ENCODE measurements at regions not wholly inside any gene's neighbourhood (a gene's known extent, or its start where the extent isn't known, plus 50 kb on each side); places are given as distances from the start of the nearest gene placed in this dataset.
"Not testable (repeated sequence)": the region's sequence is repeated elsewhere in the genome, so short reads cannot be mapped to it uniquely, and the experiment has no call there.

- H3K4me1 Mint-ChIP-seq (ENCODE audit: low read depth) = peaks cover 6% of the 10 kb centered on the region
- no peak overlapping the region for H3K4me3 Mint-ChIP-seq
- DNase-seq (no peak), ATAC-seq (no peak)
- H3K27me3 Mint-ChIP-seq (ENCODE audit: low read depth) = peaks cover 6% of the 10 kb centered on the region
- H3K9me3 Mint-ChIP-seq = peaks cover 7% of the 10 kb centered on the region
- no peaks in the 10 kb centered on the region for H3K36me3 Mint-ChIP-seq (ENCODE audit: insufficient read depth)
Measured at GRCh38 chr3:194879126-194879877, 193.6 kb downstream of the FAM43A start.

DNA sequence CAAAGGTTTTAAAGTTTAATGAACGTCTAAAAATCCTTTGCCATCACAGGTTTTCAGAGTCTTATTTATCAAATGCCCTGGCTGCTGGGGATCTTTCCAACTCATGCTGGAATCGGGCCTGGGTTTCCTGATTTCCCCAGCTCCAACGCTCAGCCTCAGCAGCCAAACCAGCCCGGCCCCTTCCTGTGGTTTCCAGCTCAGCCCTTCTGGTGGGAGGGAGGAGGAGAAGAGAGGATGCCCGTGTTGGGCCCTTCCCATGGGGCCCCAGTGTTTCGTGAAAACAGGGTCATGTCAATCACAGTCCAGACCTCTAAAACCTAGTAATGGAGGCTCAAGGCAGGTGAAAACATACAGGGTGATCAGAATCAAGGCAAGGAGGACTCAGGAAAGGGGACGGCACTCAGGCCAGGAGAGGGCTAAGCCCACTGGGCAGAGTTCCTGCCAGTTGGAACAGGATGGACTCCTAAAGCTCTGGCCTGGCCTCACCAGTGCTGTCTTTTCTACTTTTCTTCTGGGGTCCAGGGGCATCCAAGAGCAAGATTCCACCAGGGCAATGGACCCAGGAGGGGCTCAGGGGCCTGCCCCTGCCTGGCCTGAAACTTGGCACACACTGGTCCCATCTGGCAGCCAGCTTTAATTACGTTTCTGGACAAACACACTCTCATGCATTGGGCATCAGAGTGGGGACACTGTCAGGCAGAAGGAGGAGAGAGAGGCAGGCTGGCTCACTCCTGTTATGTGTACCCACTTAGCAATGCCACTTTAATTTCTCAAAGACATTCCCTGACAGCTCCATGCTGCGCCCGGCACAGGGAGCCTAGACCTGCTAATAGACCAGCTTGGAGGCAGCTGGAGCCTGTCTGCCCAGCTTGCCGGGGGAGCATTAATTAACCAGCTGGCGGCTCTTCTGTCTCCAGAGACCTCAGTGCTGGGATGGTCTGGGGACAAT lies 194.6 kb downstream of the FAM43A start:
- ATAC-seq = no peak
- Mint-ChIP-seq H3K36me3 (ENCODE audit: insufficient read depth) (no peaks in the 10 kb centered on the region), H3K9me3 (peaks cover 8% of the 10 kb centered on the region), H3K4me1 (ENCODE audit: low read depth) (peaks cover 6% of the 10 kb centered on the region), H3K4me3 (no peak overlapping the region), H3K27me3 (ENCODE audit: low read depth) (peaks cover 6% of the 10 kb centered on the region)
- DNase-seq = no peak

- ATAC-seq (no peak), DNase-seq (no peak)
- Mint-ChIP-seq H3K4me3 (no peak overlapping the region), H3K4me1 (ENCODE audit: low read depth) (peaks cover 6% of the 10 kb centered on the region), H3K36me3 (ENCODE audit: insufficient read depth) (no peaks in the 10 kb centered on the region), H3K9me3 (peaks cover 8% of the 10 kb centered on the region), H3K27me3 (ENCODE audit: low read depth) (peaks cover 6% of the 10 kb centered on the region)
Measured at GRCh38 chr3:194880940-194881925, 195.6 kb downstream of the FAM43A start.

- Mint-ChIP-seq H3K27me3 (ENCODE audit: low read depth) (no peaks in the 10 kb centered on the region), H3K4me3 (no peak overlapping the region), H3K9me3 (peaks cover 12% of the 10 kb centered on the region), H3K4me1 (ENCODE audit: low read depth) (no peaks in the 10 kb centered on the region), H3K36me3 (ENCODE audit: insufficient read depth) (no peaks in the 10 kb centered on the region)
- no peak for DNase-seq
- ATAC-seq = no peak
Measured at GRCh38 chr3:194884649-194885315, 199.1 kb downstream of the FAM43A start.

- Mint-ChIP-seq H3K4me1 (ENCODE audit: low read depth) (no peaks in the 10 kb centered on the region), H3K36me3 (ENCODE audit: insufficient read depth) (no peaks in the 10 kb centered on the region), H3K27me3 (ENCODE audit: low read depth) (no peaks in the 10 kb centered on the region), H3K4me3 (no peak overlapping the region), H3K9me3 (peaks cover 12% of the 10 kb centered on the region)
- ATAC-seq (no peak), DNase-seq (no peak)
Measured at GRCh38 chr3:194885766-194886165, 200.1 kb downstream of the FAM43A start.

DNA sequence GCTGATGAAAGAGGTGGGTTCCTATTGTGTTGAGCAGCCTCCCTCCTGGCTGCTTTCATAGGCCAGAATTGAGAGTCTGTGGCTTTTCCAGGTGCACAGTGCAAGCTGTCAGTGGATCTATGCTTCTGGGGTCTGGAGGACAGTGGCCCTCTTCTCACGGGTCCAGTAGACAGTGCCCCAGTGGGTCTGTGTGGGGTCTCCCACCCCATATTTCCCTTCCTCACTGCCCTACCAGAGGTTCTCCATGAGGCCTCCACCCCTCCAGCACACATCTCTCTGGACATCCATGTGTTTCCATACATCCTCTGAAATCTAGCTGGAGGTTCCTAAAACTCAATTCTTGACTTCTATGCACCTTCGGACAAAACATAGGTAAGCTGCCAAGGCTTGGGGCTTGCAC lies 201.2 kb downstream of the FAM43A start:
- Mint-ChIP-seq H3K4me3 (no peak overlapping the region), H3K9me3 (peaks cover 12% of the 10 kb centered on the region), H3K27me3 (ENCODE audit: low read depth) (no peaks in the 10 kb centered on the region), H3K36me3 (ENCODE audit: insufficient read depth) (no peaks in the 10 kb centered on the region), H3K4me1 (ENCODE audit: low read depth) (no peaks in the 10 kb centered on the region)
- DNase-seq (no peak), ATAC-seq (no peak)

DNA sequence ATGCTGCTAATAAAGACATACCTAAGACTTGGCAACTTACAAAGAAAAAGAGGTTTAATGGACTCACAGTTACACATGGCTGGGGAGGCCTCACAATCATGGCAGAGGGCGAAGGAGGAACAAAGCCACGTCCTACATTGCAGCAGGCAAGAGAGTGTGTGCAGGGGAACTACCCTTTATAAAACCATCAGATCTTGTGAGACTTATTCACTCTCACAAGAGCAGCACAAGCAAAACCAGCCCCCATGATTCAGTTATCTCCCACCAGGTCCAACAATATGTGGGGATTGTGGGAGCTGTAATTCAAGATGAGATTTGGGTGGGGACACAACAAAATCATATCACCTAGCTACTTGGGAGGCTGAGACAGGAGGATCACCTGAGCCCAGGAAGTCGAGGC lies 202.4 kb downstream of the FAM43A start:
- ATAC-seq; H3K27me3 Mint-ChIP-seq (ENCODE audit: low read depth); H3K36me3 Mint-ChIP-seq (ENCODE audit: insufficient read depth); H3K4me3 Mint-ChIP-seq; H3K4me1 Mint-ChIP-seq (ENCODE audit: low read depth); DNase-seq: not testable (repeated sequence)
- H3K9me3 Mint-ChIP-seq = peaks cover 17% of the 10 kb centered on the region

DNA sequence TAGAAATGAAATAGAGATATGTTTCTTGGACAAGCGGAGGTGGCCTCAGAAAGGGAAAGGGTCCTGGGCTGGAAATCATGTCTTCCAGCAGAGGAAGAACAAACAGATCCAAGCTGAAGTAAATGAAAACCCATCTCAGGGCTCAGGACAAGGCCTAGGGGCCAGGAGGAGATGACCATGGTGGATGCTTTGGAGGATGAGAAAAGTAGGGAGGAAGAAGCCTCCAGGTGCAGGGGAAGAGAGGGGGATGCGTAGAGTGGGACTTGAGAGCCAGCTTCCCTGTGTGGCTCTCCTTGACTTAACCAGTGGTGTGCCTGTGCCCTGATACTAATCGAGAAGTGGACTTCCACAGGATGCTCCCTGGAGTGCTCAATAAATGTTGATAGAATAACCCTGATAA lies 203.2 kb downstream of the FAM43A start:
- DNase-seq = no peak
- no peak overlapping the region for H3K4me3 Mint-ChIP-seq
- no peaks in the 10 kb centered on the region for H3K36me3 Mint-ChIP-seq (ENCODE audit: insufficient read depth)
- no peaks in the 10 kb centered on the region for H3K27me3 Mint-ChIP-seq (ENCODE audit: low read depth)
- peaks cover 19% of the 10 kb centered on the region for H3K9me3 Mint-ChIP-seq
- peaks cover 6% of the 10 kb centered on the region for H3K4me1 Mint-ChIP-seq (ENCODE audit: low read depth)
- ATAC-seq = no peak

- Mint-ChIP-seq H3K4me3 (no peak overlapping the region), H3K36me3 (ENCODE audit: insufficient read depth) (no peaks in the 10 kb centered on the region), H3K27me3 (ENCODE audit: low read depth) (no peaks in the 10 kb centered on the region), H3K9me3 (peaks cover 21% of the 10 kb centered on the region), H3K4me1 (ENCODE audit: low read depth) (peaks cover 6% of the 10 kb centered on the region)
- DNase-seq (no peak), ATAC-seq (no peak)
Measured at GRCh38 chr3:194890091-194890490, 204.4 kb downstream of the FAM43A start.

DNA sequence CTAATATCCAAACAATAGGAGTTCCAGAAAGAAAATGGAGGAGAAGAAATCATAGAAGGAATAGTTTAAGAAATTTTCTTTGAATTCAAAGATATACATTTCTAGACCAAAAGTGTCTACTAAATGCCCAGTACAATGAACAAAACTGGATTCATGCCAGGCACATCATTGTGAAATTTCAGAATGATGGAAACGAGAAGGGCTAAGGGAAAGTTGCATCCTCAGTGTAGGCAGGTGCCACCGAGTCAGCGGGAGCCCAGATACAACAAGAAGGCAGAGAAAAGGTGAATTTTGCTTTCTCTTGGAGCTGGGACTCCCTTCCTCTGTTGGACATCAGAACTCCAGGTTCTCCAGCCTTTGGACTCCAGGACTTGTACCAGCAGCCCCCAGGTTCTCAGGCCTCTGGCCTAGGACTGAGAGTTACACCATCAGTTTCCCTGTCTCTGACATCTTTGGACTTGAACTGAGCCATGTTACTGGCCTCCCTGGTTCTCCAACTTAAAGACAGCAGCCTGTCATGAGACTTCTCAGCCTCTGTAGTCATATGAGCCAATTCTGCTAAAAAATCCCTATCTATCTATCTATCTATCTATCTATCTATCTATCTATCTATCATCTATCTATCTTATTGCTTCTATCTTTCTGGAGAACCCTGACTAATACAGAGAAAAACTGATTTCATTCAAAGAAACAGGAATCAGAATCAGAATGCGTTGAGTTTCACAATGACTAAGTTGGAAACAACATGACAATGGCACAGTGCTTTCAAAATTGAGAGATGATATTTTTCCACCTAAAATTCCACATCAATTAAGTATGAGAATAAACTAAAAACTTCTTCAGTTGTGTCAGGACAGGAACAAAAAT lies 207.7 kb downstream of the FAM43A start:
- H3K4me1 Mint-ChIP-seq (ENCODE audit: low read depth) = peaks cover 6% of the 10 kb centered on the region
- no peak for DNase-seq
- peaks cover 24% of the 10 kb centered on the region for H3K9me3 Mint-ChIP-seq
- peak; percentile 23 to 69 for ATAC-seq
- no peaks in the 10 kb centered on the region for H3K36me3 Mint-ChIP-seq (ENCODE audit: insufficient read depth)
- no peak overlapping the region for H3K4me3 Mint-ChIP-seq
- peaks cover 7% of the 10 kb centered on the region for H3K27me3 Mint-ChIP-seq (ENCODE audit: low read depth)

DNA sequence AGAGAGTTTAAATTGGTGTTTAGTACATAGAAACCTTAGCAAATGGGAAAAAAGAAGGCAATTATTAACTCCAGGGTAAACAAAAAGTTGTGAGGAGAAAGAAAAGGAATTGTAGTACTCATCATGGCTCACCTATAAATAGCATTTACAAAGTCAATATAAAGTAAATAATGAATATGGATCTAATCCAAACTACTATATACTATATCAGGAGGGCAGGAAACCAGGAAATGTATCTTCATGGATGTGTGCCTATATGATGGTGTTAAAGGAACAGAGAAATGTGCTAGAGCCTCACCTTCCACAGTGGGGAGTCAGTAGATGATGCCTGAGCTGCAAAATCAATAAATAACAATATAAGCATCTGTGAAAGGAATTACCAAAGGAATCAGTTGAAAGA lies 208.9 kb downstream of the FAM43A start:
- Mint-ChIP-seq H3K4me1 (ENCODE audit: low read depth) (peaks cover 6% of the 10 kb centered on the region), H3K4me3 (no peak overlapping the region), H3K36me3 (ENCODE audit: insufficient read depth) (no peaks in the 10 kb centered on the region), H3K27me3 (ENCODE audit: low read depth) (peaks cover 13% of the 10 kb centered on the region), H3K9me3 (peaks cover 27% of the 10 kb centered on the region)
- DNase-seq (no peak), ATAC-seq (no peak)

DNA sequence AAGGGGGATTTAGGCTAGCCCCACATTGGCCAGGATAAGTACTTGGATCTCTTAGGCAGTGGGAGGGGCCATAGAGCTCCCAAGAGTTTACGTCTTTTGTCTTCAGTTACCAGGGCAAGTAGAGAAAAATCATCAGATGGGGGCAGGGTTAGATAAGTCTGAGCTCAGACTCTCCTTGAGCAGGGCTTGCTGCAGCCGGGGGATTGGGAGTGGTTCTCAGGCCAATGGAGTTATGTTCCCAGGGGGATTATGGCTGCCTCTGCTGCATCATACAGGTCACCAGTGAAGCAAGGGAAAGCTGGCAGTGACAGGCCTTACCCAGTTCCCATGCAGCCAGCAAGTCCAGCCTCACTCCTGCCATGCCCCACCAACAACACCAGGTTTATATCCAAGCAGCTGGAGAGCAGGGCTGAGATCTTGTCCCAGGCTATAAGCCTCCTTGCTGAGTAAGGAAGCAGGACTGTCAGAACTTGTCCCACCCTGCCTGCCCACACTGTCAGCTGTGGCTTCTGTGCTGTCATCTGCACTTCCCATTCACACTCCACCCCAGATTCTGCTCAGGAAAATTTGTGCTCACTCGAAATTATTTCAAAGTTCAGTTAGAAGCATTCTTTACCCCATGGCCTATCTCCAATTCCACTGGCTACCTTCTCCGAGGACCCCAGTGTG lies 215.3 kb downstream of the FAM43A start:
- Mint-ChIP-seq H3K4me3 (no peak overlapping the region), H3K4me1 (ENCODE audit: low read depth) (no peaks in the 10 kb centered on the region), H3K36me3 (ENCODE audit: insufficient read depth) (no peaks in the 10 kb centered on the region), H3K27me3 (ENCODE audit: low read depth) (peaks cover 43% of the 10 kb centered on the region), H3K9me3 (peaks cover 23% of the 10 kb centered on the region)
- ATAC-seq (no peak), DNase-seq (no peak)

Data from activated T-cell treated with anti-CD3 and anti-CD28 coated beads, Interleukin-2, amount 50 U/mL, for 4 hours (primary cell).